ENCODE measurements at regions not wholly inside any gene's neighbourhood (a gene's known extent, or its start where the extent isn't known, plus 50 kb on each side); places are given as distances from the start of the nearest gene placed in this dataset.

DNA sequence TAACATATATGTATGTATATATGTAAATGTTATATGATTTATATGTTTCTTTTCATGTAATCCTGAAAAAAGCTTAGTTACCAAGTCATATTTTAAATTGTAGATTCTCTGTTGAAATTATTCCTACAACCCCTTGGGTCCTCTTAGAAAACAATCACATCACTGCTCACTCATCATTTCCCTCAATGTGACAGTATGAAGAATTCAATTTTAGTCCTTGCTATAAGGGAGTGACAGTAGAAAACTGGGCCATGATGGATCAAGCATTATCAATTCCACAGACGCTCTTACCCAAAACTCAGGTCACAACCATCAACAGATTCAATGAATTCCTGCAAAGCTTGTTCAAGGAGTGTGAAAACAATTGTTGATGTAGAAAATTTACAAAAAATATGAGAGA is 1389.5 kb upstream of the ACVR2A start:
- Histone ChIP-seq H3K79me2 (ENCODE audit: control insufficient read depth, insufficient read depth, low read length) (no peaks in the 10 kb centered on the region), H3K9me3 (ENCODE audit: control insufficient read depth, insufficient read depth, low read depth, low read length) (no peaks in the 10 kb centered on the region), H4K20me1 (ENCODE audit: control insufficient read depth, extremely low read depth, insufficient read depth, low read length) (no peaks in the 10 kb centered on the region), H3K4me1 (ENCODE audit: control insufficient read depth, extremely low read depth, insufficient read depth, low read length) (no peaks in the 10 kb centered on the region), H3K27me3 (ENCODE audit: control insufficient read depth, insufficient read depth, low read length) (no peaks in the 10 kb centered on the region), H3K4me2 (ENCODE audit: extremely low read depth, insufficient read depth, low read length) (no peak overlapping the region), H3K9ac (ENCODE audit: insufficient read depth, low read length) (no peak overlapping the region), H3K27ac (ENCODE audit: insufficient read depth, low read length) (no peak overlapping the region), H3K36me3 (ENCODE audit: control insufficient read depth, insufficient read depth, low read length) (no peaks in the 10 kb centered on the region), H3K4me3 (replicated peaks in 1 of 4; ENCODE audit: control extremely low read depth in 1 of 4, insufficient read depth in 1 of 4, low read depth in 3 of 4, low read length in 4 of 4) (no peak overlapping the region), H2AFZ (ENCODE audit: low read length) (no peak overlapping the region)
- DNase-seq (ENCODE audit: low read depth in 2 of 2): no peak
- TF ChIP-seq EZH2 (IDR thresholded peaks at IDR 0.05; ENCODE audit: low read length, missing control alignments): no peak
- TF ChIP-seq, protein P1, sequence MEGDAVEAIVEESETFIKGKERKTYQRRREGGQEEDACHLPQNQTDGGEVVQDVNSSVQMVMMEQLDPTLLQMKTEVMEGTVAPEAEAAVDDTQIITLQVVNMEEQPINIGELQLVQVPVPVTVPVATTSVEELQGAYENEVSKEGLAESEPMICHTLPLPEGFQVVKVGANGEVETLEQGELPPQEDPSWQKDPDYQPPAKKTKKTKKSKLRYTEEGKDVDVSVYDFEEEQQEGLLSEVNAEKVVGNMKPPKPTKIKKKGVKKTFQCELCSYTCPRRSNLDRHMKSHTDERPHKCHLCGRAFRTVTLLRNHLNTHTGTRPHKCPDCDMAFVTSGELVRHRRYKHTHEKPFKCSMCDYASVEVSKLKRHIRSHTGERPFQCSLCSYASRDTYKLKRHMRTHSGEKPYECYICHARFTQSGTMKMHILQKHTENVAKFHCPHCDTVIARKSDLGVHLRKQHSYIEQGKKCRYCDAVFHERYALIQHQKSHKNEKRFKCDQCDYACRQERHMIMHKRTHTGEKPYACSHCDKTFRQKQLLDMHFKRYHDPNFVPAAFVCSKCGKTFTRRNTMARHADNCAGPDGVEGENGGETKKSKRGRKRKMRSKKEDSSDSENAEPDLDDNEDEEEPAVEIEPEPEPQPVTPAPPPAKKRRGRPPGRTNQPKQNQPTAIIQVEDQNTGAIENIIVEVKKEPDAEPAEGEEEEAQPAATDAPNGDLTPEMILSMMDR (conservative IDR thresholded peaks at IDR 0.05 in 1 of 2, IDR thresholded peaks at IDR 0.05 in 1 of 2; ENCODE audit: low read depth in 1 of 2, low read length in 2 of 2): no peak

DNA sequence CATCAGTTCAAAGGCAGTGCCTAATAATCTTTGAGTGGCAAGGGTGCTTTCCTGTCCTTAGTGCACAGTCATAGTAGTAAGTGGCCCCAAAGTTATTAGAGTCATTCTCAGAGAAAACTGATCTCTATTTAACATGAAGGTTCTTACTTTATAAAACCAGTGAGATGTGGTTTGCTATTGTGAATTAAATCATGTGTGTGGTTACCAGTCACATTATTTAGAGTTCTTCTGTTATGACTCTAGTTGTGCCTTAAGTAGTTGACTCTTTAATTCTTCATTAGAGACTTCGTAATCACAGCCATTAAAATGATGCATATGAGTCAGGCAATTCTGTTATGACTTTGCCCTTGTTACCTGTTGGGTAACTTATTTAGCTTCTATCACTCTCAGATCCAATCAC is 1392.9 kb upstream of the ACVR2A start:
- H3K4me2 ChIP-seq (ENCODE audit: extremely low read depth, insufficient read depth, low read length): no peak overlapping the region
- H3K27ac ChIP-seq (ENCODE audit: insufficient read depth, low read length): no peak overlapping the region
- no peak overlapping the region for H2AFZ ChIP-seq (ENCODE audit: low read length)
- H4K20me1 ChIP-seq (ENCODE audit: control insufficient read depth, extremely low read depth, insufficient read depth, low read length): no peaks in the 10 kb centered on the region
- peak in 1 of 2 donors; percentile 1 for DNase-seq (ENCODE audit: low read depth in 2 of 2)
- H3K4me3 ChIP-seq (replicated peaks in 1 of 4; ENCODE audit: control extremely low read depth in 1 of 4, insufficient read depth in 1 of 4, low read depth in 3 of 4, low read length in 4 of 4): no peak overlapping the region
- no peaks in the 10 kb centered on the region for H3K27me3 ChIP-seq (ENCODE audit: control insufficient read depth, insufficient read depth, low read length)
- H3K79me2 ChIP-seq (ENCODE audit: control insufficient read depth, insufficient read depth, low read length): no peaks in the 10 kb centered on the region
- no peaks in the 10 kb centered on the region for H3K4me1 ChIP-seq (ENCODE audit: control insufficient read depth, extremely low read depth, insufficient read depth, low read length)
- no peak for TF ChIP-seq EZH2 (IDR thresholded peaks at IDR 0.05; ENCODE audit: low read length, missing control alignments)
- TF ChIP-seq, protein P1 (conservative IDR thresholded peaks at IDR 0.05 in 1 of 2, IDR thresholded peaks at IDR 0.05 in 1 of 2; ENCODE audit: low read depth in 1 of 2, low read length in 2 of 2): no peak
- no peaks in the 10 kb centered on the region for H3K9me3 ChIP-seq (ENCODE audit: control insufficient read depth, insufficient read depth, low read depth, low read length)
- H3K36me3 ChIP-seq (ENCODE audit: control insufficient read depth, insufficient read depth, low read length): no peaks in the 10 kb centered on the region
- no peak overlapping the region for H3K9ac ChIP-seq (ENCODE audit: insufficient read depth, low read length)

DNA sequence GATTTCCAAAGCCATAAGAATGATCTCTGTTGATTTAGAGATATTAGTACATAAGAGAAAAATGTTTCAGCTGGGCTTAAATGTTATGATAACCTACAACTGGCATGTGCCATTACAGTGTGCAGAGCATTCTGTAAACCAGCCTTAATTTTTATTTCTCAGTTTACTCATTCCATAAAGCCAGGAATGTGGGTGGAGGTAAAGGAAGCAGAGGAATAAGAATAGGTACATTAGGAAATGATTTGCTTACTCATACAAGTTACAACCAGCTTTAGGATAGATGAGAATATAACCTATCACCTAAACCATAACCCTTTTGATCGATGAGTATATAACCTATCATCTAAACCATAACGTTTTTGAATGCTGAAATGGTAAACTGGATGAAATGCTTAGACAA is 1394.7 kb upstream of the ACVR2A start:
- Histone ChIP-seq H4K20me1 (ENCODE audit: control insufficient read depth, extremely low read depth, insufficient read depth, low read length) (no peaks in the 10 kb centered on the region), H3K27ac (ENCODE audit: insufficient read depth, low read length) (no peak overlapping the region), H3K79me2 (ENCODE audit: control insufficient read depth, insufficient read depth, low read length) (no peaks in the 10 kb centered on the region), H3K9ac (ENCODE audit: insufficient read depth, low read length) (no peak overlapping the region), H3K4me1 (ENCODE audit: control insufficient read depth, extremely low read depth, insufficient read depth, low read length) (no peaks in the 10 kb centered on the region), H3K4me2 (ENCODE audit: extremely low read depth, insufficient read depth, low read length) (no peak overlapping the region), H3K36me3 (ENCODE audit: control insufficient read depth, insufficient read depth, low read length) (no peaks in the 10 kb centered on the region), H3K27me3 (ENCODE audit: control insufficient read depth, insufficient read depth, low read length) (no peaks in the 10 kb centered on the region), H3K9me3 (ENCODE audit: control insufficient read depth, insufficient read depth, low read depth, low read length) (no peaks in the 10 kb centered on the region), H2AFZ (ENCODE audit: low read length) (no peak overlapping the region), H3K4me3 (replicated peaks in 1 of 4; ENCODE audit: control extremely low read depth in 1 of 4, insufficient read depth in 1 of 4, low read depth in 3 of 4, low read length in 4 of 4) (no peak overlapping the region)
- TF ChIP-seq, protein P1 (conservative IDR thresholded peaks at IDR 0.05 in 1 of 2, IDR thresholded peaks at IDR 0.05 in 1 of 2; ENCODE audit: low read depth in 1 of 2, low read length in 2 of 2): no peak
- no peak for TF ChIP-seq EZH2 (IDR thresholded peaks at IDR 0.05; ENCODE audit: low read length, missing control alignments)
- DNase-seq (ENCODE audit: low read depth in 2 of 2): no peak

All from fibroblast of lung (primary cell).